ENCODE measurements at regions not wholly inside any gene's neighbourhood (a gene's known extent, or its start where the extent isn't known, plus 50 kb on each side); places are given as distances from the start of the nearest gene placed in this dataset.

GRCh38 chr5:68953875-68954617 is 139.8 kb upstream of the SLC30A5 start:
- ATAC-seq, result no peak

GRCh38 chr5:68954618-68954910 is 139.2 kb upstream of the SLC30A5 start:
- ATAC-seq, result no peak

GRCh38 chr5:68957591-68957990 is 136.2 kb upstream of the SLC30A5 start:
- ATAC-seq, result no peak

GRCh38 chr5:68958428-68958827 is 135.4 kb upstream of the SLC30A5 start:
- ATAC-seq, result no peak

- no peak for ATAC-seq
Measured at GRCh38 chr5:68960456-68960855, 133.4 kb upstream of the SLC30A5 start.

GRCh38 chr5:68960961-68961360 is 132.9 kb upstream of the SLC30A5 start:
- no peak for ATAC-seq

GRCh38 chr5:68961762-68962161 is 132.1 kb upstream of the SLC30A5 start:
- ATAC-seq, result no peak

GRCh38 chr5:68962757-68963484 is 130.9 kb upstream of the SLC30A5 start:
- ATAC-seq, result no peak

GRCh38 chr5:68964679-68965078 is 129.1 kb upstream of the SLC30A5 start:
- ATAC-seq, result no peak

GRCh38 chr5:68965926-68966325 is 127.9 kb upstream of the SLC30A5 start:
- ATAC-seq, result no peak

GRCh38 chr5:68966596-68966995 is 127.2 kb upstream of the SLC30A5 start:
- ATAC-seq, result no peak

GRCh38 chr5:68968429-68968828 is 125.4 kb upstream of the SLC30A5 start:
- no peak for ATAC-seq

- no peak for ATAC-seq
Measured at GRCh38 chr5:68970617-68971016, 123.2 kb upstream of the SLC30A5 start.

GRCh38 chr5:68973696-68974095 is 120.1 kb upstream of the SLC30A5 start:
- no peak for ATAC-seq

GRCh38 chr5:68983043-68983442 is 110.8 kb upstream of the SLC30A5 start:
- no peak for ATAC-seq

GRCh38 chr5:68983959-68984358 is 109.9 kb upstream of the SLC30A5 start:
- ATAC-seq, result no peak

GRCh38 chr5:68991279-68992084 is 102.3 kb upstream of the SLC30A5 start:
- no peak for ATAC-seq

GRCh38 chr5:68994645-68995044 is 99.2 kb upstream of the SLC30A5 start:
- ATAC-seq, result no peak

- no peak for ATAC-seq
Measured at GRCh38 chr5:68995845-68996545, 97.8 kb upstream of the SLC30A5 start.

GRCh38 chr5:68999181-68999580 is 94.6 kb upstream of the SLC30A5 start:
- no peak for ATAC-seq

- ATAC-seq, result no peak
Measured at GRCh38 chr5:69000216-69000919, 93.4 kb upstream of the SLC30A5 start.

GRCh38 chr5:69000949-69001348 is 92.9 kb upstream of the SLC30A5 start:
- ATAC-seq, result no peak

Data from activated CD4-positive, CD25-positive, alpha-beta regulatory T cell treated with anti-CD3 and anti-CD28 coated beads, Interleukin-2, amount 50 U/mL, for 24 hours (primary cell).